Lung (tissue), 11 donors: ENCODE measurements at regions not wholly inside any gene's neighbourhood (a gene's known extent, or its start where the extent isn't known, plus 50 kb on each side); places are given as distances from the start of the nearest gene placed in this dataset.

Source experiments
- ATAC-seq: fragments of 200-7000 bp; cut with Tn5 transposase; one replicate; pipeline ENCODE4 v1.9.1; 2020; ENCODE audit warnings: moderate number of reproducible peaks; ENCODE audit not compliant: insufficient read depth, low FRiP score
- DNase-seq, 3 donors: peaks; one replicate each; pipeline ENCODE4 v3.0.0-alpha.2; 2013 to 2017
- H3K27ac ChIP-seq, 2 donors: one replicate each; pipeline ENCODE4 v1.5.1; 2013; ENCODE audit warnings: mild to moderate bottlenecking in 2 of 2, moderate library complexity in 2 of 2, control low read depth in 1 of 2, inconsistent platforms in 1 of 2, low read depth in 1 of 2, low read length in 1 of 2
- H3K27me3 ChIP-seq, 3 donors: one replicate each; pipeline ENCODE4 v1.5.1; 2013; ENCODE audit warnings: low read length in 2 of 3; ENCODE audit not compliant: control insufficient read depth in 3 of 3, insufficient read depth in 3 of 3
- H3K36me3 ChIP-seq, 4 donors: one replicate each; pipeline ENCODE4 v1.5.1; 2013; ENCODE audit warnings: low read length in 4 of 4, mild to moderate bottlenecking in 1 of 4, moderate library complexity in 1 of 4; ENCODE audit not compliant: control insufficient read depth in 4 of 4, insufficient read depth in 4 of 4
- H3K4me1 ChIP-seq, 5 donors: one replicate each; pipeline ENCODE4 v1.5.1; 2013; ENCODE audit warnings: low read length in 5 of 5, mild to moderate bottlenecking in 2 of 5, moderate library complexity in 1 of 5; ENCODE audit not compliant: control insufficient read depth in 5 of 5, insufficient read depth in 5 of 5
- H3K4me3 ChIP-seq: one replicate; pipeline ENCODE4 v1.5.1; 2013; ENCODE audit warnings: mild to moderate bottlenecking, control low read depth, moderate library complexity
- H3K9ac ChIP-seq, 2 donors: one replicate each; pipeline ENCODE4 v1.5.1; 2013; ENCODE audit warnings: low read length in 2 of 2, control low read depth in 1 of 2; ENCODE audit not compliant: insufficient read depth in 1 of 2
- H3K9me3 ChIP-seq, 4 donors: one replicate each; pipeline ENCODE4 v1.5.1; 2013; ENCODE audit warnings: low read length in 3 of 4, mild to moderate bottlenecking in 1 of 4, moderate library complexity in 1 of 4; ENCODE audit not compliant: control insufficient read depth in 4 of 4, insufficient read depth in 3 of 4
- CTCF ChIP-seq: IDR thresholded peaks from 2 replicates; pipeline ENCODE4 v1.5.1; 2012; ENCODE audit warnings: mild to moderate bottlenecking; ENCODE audit errors: control extremely low read depth, extremely low read depth
- WGBS, 2 donors: extraction: QIAGEN DNeasy Blood & Tissue Kit; methylation state at CpG; one replicate each; pipeline ENCODE4 v1.1.7; 2013; 5-methylcytosine and 5-hydroxymethylcytosine counted together
- donor health status: control.
- donor health status: control.
- donor health status: Bipolar disorder and iron deficiency.
- donor health status: healthy.
- donor health status: DM: yes; HTN: yes; CAD: no.

DNA sequence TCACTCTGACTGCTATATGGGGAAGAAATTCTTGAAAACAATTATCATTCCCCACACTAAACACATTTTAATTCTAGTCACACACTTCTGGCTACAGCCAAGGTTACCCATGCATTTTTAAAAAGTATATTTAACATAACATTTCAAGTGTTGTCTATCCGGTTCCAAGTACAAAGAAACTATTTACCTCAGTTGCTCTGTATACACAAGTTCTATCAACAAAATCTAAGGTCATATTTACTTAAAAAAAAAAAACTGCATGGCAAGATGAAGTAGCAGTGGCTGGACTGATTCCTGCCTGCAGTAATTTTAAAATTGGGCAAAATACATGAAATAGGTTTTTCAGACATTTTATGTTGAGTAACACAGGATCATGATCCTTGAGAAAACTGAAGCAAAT, 155.9 kb upstream of the TOM1L1 start:
- Histone ChIP-seq H3K9me3 (peaks cover 0 to 5% (median 4%) of the 10 kb centered on the region in 4 donors), H3K36me3 (no peaks in the 10 kb centered on the region), H3K27me3 (no peaks in the 10 kb centered on the region), H3K4me3 (no peak overlapping the region), H3K9ac (no peak overlapping the region), H3K27ac (no peak overlapping the region), H3K4me1 (no peaks in the 10 kb centered on the region)
- no peak for TF ChIP-seq CTCF
- DNase-seq (no peak), ATAC-seq (no peak)
- WGBS, 2 donors = 66 to 81% methylated on average over 1 of the region's 1 CpG

DNA sequence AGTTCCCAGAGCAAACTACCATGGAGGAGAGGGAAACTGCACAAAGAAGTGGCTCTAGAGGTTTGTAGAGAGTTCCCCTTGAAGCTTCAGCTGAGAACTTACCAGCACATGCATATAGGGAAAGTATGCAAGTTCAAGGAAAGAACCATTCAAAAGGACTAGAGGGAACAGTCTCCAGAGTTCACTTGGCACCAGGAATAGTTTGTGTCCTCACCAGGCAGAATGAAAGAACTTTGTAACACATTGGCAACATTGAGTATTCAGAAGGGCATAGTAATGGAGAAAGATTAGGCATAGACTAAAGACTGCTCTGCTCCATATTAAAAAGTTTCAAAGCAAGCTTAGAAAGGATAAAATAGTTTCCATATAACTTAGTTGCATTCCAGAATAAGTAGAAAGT, 155.4 kb upstream of the TOM1L1 start:
- ATAC-seq (no peak), DNase-seq (no peak)
- no peak for TF ChIP-seq CTCF
- Histone ChIP-seq H3K4me1 (no peaks in the 10 kb centered on the region), H3K4me3 (no peak overlapping the region), H3K9me3 (peaks cover 0 to 5% (median 4%) of the 10 kb centered on the region in 4 donors), H3K27ac (no peak overlapping the region), H3K9ac (no peak overlapping the region), H3K27me3 (no peaks in the 10 kb centered on the region), H3K36me3 (no peaks in the 10 kb centered on the region)

DNA sequence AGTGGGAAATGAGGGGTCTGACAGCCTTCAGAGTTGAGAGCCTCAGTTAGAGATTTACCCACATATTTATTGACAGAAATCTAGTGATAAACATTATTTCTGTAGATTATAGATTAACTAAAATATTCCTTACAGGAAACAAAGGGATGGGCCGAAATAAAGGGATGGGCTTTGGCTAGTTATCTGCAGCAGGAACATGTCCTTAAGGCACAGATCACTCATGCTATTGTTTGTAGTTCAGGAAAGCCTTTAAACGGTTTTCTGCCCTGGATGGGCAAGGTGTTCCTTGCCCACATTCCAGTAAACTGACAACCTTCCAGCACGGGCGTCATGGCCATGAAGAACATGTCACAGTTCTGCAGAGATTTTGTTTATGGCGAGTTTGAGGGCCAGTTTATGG, 154.8 kb upstream of the TOM1L1 start:
- no peak overlapping the region for H3K27ac ChIP-seq
- no peak for TF ChIP-seq CTCF
- no peaks in the 10 kb centered on the region for H3K4me1 ChIP-seq
- no peak overlapping the region for H3K9ac ChIP-seq
- no peaks in the 10 kb centered on the region for H3K27me3 ChIP-seq
- 76 to 84% methylated on average over 5 of the region's 5 CpGs for WGBS, 2 donors
- ATAC-seq (no peak), DNase-seq (no peak)
- H3K9me3 ChIP-seq = peaks cover 0 to 5% (median 4%) of the 10 kb centered on the region in 4 donors
- H3K4me3 ChIP-seq = no peak overlapping the region
- no peaks in the 10 kb centered on the region for H3K36me3 ChIP-seq

- H3K9me3 ChIP-seq = peaks cover 0 to 5% (median 4%) of the 10 kb centered on the region in 4 donors
- WGBS, 2 donors = 20 to 30% methylated on average over 1 of the region's 1 CpG
- H3K27me3 ChIP-seq = no peaks in the 10 kb centered on the region
- H3K9ac ChIP-seq = no peak overlapping the region
- no peak for TF ChIP-seq CTCF
- H3K4me3 ChIP-seq = no peak overlapping the region
- no peak for ATAC-seq
- no peak for DNase-seq
- H3K27ac ChIP-seq = no peak overlapping the region
- no peaks in the 10 kb centered on the region for H3K36me3 ChIP-seq
- no peaks in the 10 kb centered on the region for H3K4me1 ChIP-seq
Measured at GRCh38 chr17:54749157-54749556, 151.5 kb upstream of the TOM1L1 start.
